ENCODE measurements at regions not wholly inside any gene's neighbourhood (a gene's known extent, or its start where the extent isn't known, plus 50 kb on each side); places are given as distances from the start of the nearest gene placed in this dataset.
"Not testable (repeated sequence)": the region's sequence is repeated elsewhere in the genome, so short reads cannot be mapped to it uniquely, and the experiment has no call there.

DNA sequence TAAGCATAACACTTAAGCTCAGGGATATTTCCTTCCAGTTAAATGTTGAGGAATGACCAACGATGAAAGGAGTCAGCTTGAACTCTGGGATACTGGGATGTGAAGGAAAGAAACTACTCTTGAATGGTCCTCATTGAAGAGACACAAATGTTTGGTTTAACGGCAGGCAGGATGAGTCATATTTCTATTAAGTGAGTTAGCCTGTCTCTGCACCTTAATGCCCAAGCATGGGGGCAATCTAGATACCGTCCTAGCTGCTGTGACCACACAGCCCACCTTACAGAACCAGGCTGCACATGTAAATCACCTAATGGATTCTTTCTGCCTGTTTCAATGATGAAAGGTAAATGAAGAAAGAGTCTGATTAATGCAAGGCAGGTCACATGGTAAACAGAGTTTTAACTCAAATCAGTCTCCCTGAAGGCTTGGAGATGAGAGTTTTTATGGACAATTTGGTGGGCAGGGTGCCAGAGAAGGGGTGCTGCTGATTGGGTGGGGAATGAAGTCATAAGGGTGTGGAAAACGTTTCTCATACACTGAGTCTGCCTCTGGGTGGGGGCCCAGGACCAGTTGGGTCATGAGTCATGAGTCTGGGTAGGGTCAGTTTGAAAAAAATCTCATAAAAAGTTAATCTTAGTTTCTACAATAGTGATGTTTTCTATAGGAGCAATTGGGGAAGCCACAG is 144.6 kb upstream of the MMADHC start:
- H3K4me3 ChIP-seq (ENCODE audit: low read depth, low read length): no peak overlapping the region
- DNase-seq (ENCODE audit: low read depth): peak; percentile 64

DNA sequence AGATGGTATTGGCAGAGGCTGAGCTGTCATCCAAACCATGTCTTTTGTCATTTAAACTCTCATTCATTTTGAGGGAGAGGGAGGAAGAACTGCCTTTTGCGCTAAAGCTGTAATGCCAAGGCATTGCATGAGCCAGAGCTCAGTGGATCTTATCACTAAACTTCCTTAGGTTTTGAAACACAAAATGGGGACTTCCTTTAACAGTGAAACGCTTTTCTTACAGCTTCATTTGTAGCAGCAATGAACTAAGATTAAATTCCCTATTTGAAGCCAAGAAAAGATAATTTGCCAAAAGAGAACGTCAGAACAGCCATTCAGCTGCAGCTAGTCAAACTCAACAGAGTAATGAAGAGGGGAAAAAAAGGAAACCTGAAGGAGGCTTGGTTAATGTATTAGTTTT is 143.5 kb upstream of the MMADHC start:
- no peak overlapping the region for H3K4me3 ChIP-seq (ENCODE audit: low read depth, low read length)
- DNase-seq (ENCODE audit: low read depth): no peak

DNA sequence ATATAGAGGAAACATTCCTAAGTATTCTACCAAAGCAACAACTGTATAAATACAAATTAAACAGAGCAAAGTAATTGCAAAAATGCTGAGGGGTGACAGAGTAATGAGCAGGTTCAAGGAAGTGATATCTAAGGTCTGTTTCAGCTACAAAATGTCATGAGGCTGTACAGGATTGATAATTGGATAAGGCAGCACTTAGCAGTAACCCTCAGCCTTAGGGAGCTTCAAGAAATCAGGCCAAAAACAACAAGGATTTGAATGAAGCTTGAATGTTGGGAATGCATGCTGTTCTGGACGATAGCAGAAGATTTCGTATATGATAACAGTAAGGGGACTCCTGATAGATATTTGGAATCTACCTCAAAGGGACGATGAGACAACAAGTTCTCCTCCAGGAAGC is 142.0 kb upstream of the MMADHC start:
- DNase-seq (ENCODE audit: low read depth): no peak
- H3K4me3 ChIP-seq (ENCODE audit: low read depth, low read length): no peak overlapping the region

DNA sequence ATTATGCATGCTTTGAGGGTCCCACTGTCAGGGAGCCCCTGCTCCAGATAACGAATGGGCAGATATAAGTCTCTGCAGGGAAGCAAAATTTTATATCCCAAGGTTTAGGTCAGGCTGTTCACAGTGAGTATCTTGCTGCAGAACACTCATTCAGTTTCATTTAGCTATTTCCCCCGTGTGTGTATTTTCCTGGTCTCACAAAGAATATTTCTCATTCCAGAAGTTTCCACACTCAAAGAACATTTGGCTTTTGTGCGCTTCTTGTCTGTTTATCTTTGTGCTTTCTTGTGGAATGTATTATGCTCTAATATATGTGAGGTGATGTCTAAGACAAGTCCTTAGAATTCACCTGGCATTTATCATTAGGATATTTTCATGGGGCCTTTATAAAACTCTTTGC is 140.4 kb upstream of the MMADHC start:
- DNase-seq (ENCODE audit: low read depth): no peak
- no peak overlapping the region for H3K4me3 ChIP-seq (ENCODE audit: low read depth, low read length)

DNA sequence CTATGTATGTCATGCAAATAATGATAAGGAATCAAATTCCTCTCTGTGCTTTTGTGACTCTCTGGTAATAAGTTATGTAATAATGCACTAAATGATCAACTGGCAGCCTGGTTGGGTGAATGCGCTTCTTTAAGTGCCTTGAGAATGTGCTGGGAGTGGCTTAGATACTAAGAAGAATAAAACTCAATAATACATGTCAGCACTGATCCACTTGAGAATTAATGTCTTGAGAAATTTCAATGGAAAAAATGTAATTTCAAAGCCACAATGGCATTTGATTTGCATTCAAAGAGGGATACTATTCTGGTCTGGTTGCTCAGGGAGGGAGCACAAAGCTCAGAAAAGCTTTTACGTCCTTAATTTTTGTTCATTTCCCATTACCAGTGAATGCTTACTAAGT is 137.7 kb upstream of the MMADHC start:
- DNase-seq (ENCODE audit: low read depth): no peak
- H3K4me3 ChIP-seq (ENCODE audit: low read depth, low read length): no peak overlapping the region

DNA sequence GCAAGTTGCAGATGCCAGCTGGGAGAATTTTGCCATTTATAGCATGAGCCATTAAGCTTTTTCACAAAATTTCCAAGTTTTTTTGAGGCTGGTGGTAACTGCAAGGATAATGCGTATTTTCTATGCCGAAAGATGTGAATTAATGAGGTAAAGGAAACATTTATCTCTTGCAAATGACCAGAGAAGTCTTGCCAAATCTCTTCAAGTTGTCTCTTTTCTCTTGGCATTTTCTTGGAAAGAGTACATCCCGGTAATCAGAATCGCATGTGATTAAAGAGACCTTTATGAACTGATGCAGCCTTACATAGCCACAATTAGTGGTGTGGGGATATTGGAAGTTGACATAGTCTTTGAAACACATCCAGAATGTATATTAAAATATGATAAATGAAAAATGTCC is 136.5 kb upstream of the MMADHC start:
- no peak overlapping the region for H3K4me3 ChIP-seq (ENCODE audit: low read depth, low read length)
- no peak for DNase-seq (ENCODE audit: low read depth)

DNA sequence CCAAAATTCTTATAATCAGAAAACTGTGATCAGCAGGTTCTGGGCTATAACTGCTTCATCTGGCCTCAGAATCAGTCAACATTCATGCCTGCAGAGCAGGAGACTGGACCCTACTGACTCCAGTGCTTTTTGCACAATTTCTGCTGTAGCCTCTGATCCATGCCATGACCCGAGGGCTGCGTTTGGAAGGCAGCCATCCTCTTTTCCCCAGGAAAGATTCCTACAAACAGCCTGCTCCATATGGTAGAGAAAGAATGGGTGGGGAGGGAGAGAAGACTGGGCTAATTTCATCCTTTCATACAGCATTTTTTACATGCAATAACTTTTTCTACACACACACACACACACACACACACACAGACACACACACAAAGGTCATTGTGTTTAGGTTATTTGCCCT is 133.0 kb upstream of the MMADHC start:
- no peak overlapping the region for H3K4me3 ChIP-seq (ENCODE audit: low read depth, low read length)
- DNase-seq (ENCODE audit: low read depth): no peak

DNA sequence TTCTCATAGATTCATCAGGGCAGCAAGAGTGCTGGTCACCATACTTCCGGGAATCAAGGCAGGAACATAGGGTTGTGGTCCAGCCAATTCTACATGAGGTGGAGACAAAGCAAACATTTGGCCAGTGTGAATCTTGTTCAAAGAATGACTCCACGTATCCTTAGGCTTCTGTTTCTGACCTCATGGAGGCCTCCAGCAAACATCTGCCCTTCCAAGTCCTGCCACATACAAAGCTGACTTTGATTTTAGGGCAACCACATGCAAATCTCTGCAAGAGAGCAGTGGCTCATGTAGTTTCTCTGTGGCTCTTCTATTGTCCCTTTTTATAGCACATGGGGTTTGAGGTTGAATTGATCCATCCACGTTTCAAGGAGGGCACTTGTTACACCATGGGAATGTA is 132.1 kb upstream of the MMADHC start:
- no peak for DNase-seq (ENCODE audit: low read depth)
- no peak overlapping the region for H3K4me3 ChIP-seq (ENCODE audit: low read depth, low read length)

DNA sequence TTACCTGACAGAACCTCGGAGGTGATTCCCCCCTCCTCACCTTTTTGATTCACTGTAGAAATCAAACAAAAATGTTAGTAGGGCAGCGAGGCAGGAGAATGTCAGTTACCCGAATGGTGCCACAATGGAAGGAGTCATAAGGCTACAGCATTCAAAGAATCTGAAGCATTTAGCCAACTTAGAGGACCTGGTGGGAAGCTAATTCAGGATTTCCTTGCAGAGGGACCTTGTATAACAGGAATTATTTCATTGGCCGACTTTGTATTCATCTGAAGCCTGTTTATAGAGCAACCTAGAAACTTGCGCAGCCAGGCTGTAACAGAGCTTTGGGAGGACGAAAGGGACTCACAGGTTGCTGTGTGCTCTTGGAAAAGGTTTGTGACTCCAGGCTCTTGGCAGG is 129.1 kb upstream of the MMADHC start:
- H3K4me3 ChIP-seq (ENCODE audit: low read depth, low read length): no peak overlapping the region
- DNase-seq (ENCODE audit: low read depth): no peak

DNA sequence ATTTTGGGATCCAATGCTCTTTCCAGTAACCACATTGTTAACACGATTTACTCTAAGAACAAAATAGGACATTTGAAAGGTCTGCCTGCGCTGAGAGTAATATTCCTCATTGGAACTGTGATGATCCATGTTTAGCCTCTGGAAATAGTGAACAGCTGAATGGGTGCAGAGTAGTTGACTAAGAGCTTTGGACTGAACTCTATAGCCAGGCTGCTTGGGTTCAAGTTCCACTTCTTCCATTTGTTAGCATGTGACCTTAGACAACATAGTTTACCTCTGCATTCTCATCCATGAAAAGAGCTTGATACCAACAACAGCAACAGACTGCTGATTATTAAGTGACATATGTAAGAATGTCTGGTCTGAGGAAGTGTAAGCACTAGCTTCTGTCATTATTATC is 128.3 kb upstream of the MMADHC start:
- H3K4me3 ChIP-seq (ENCODE audit: low read depth, low read length): no peak overlapping the region
- DNase-seq (ENCODE audit: low read depth): no peak

DNA sequence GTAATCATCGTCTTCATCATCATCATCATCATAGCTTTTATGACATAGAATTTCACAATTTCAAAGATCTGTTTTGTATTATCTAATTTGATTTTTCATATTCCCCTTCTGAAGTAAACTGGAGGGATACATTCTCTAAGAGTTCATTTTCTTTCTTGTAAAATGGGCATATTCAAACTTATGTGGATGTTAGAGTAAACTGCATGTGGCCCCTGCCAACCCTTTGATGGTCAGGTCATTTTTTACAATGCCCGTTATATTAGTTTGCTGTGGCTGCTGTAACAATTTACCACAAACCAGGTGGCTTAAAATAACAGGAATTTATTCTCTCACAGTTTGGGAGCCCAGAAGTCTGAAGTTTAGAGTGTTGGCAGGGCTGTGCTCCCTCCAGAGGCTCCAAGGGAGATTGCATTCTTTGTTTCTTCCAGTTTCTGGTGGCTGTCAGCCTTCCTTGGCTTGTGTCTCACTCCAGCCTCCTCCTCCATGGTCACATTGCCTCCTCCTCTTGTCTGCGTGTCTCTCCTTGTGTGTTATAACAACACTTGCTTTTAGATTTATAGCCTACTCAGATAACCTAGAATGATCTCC is 127.5 kb upstream of the MMADHC start:
- H3K4me3 ChIP-seq (ENCODE audit: low read depth, low read length): no peak overlapping the region
- DNase-seq (ENCODE audit: low read depth): no peak

DNA sequence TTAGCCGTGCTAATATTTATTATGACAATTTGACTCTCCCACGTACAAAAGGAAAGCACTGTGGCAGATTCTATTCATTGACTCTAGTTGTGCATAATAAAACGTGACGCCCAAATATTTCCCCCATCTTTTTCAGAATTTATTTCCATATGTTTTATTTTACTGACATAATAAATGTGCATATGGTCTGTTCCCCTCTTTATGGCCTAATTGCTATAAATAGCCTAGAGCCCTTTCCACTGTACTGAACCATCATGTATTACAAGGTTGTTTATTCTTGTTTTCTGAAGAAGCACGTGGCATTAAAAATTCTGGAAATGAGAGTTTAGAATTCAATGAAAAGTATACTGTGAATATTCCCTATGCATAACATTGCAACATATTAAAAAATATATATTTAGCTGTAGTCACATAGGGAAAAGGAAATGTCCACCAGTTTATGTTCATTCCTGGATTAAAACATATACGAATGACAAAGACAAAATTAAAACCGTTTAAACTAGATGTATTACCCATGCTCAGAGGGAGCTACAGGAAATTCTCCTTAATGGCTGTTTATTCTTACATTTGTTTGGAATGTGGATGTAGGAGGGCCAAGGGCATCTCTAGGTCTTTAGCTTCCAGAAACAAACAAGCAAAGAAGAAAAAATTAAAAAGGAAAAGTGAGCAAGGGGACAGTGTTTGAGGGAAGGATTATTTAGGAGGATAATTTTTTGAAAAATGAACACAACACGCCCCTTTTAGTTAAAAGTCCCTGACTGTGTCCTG is 122.1 kb upstream of the MMADHC start:
- H3K4me3 ChIP-seq (ENCODE audit: low read depth, low read length): no peak overlapping the region
- no peak for DNase-seq (ENCODE audit: low read depth)

DNA sequence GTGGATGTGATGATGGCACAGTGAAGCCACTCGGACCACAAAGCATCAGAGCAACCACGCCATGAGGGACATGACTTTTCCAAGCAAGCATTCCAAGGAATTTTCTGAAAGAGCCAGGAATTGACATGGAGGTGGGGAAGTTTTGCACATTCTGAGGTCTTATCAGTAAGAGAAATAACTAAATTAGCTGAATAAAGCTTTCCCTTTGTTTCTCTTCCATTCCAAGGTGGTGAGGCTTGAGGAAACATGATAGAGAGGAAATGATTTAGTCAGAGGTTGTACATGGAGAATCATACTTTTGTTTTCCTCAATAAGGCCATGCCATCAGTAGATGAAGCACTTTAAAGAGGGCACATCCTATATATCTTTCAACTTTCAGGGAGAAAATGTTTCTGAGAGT is 115.7 kb upstream of the MMADHC start:
- no peak for DNase-seq (ENCODE audit: low read depth)
- no peak overlapping the region for H3K4me3 ChIP-seq (ENCODE audit: low read depth, low read length)

DNA sequence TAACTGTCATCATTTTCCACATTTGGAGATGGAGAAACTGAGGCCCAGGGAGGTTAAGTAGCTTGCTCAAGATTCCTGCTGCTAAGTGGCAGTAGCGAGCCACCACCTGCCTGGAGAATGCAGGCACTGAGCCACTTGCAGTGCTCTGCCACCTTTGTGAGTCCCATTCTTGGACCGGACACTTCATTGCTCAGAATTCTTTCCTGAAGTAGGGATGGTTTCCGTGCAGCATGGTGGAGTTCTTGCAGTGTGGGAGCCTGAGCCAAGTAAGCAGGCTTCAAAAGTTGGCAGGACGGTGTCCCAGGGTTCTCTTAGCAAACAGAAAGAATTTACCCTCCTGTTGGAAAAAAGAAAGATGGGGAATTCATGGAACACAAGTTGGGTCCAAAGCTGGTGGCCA is 115.0 kb upstream of the MMADHC start:
- DNase-seq (ENCODE audit: low read depth): no peak
- no peak overlapping the region for H3K4me3 ChIP-seq (ENCODE audit: low read depth, low read length)

DNA sequence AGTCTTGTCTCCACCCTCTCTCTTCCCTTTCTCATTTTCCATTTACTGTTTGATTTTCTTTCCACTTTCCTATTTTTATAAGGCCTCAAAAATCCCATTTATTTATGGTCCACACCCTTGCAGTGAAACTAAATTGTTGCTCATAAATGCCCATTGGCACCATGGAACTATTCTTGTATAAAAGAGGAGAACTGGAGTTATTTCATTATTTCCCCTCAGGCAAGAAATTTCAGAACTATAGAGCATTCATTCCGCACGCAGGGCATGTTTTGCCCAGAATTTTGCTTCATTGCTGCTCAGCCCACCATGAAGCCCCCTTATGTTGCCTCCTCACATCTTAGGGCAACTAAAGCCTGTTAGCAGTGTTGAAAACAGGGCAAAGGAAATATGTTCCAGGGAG is 113.7 kb upstream of the MMADHC start:
- H3K4me3 ChIP-seq (ENCODE audit: low read depth, low read length): no peak overlapping the region
- no peak for DNase-seq (ENCODE audit: low read depth)

DNA sequence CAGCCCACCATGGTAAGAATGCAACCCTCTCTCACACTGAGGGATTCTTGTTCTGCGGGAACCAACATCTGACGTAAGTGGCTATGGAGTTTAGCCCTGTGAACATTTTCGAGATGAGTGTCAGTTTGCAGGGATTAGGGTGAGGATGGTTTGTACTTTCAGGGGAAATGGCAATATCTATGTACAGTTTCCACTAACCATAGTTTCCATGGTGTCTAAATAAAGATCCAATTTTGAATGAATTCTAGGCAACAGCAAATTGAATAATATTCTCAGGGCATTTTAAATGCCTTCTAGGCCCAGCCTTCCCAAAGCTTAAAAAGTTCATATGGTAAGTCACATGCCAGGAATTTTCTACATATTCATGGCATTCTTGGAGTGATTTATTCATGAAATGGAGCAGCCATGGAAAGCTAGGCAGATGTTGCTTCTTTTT is 105.4 kb upstream of the MMADHC start:
- DNase-seq (ENCODE audit: low read depth): peak; percentile 29
- H3K4me3 ChIP-seq (ENCODE audit: low read depth, low read length): no peak overlapping the region

DNA sequence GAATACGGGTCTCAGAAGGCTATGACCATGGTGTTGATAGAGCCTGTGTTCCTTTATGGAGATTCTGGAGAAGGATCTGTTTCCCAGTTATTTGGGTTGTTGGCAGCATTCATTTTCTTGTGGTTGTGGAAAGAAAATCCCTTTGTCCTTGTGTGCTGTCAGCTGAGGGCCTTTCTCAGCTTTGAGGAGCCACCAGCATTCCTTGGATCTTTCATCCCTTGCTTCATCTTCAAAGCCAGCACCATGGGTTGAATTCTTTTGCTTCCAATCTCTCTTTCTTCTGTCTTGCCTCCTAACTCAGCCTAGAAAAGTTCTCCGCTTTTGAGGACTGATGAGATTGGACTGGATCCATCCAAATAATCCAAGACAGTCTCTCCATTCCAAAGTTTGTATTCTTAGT is 103.2 kb upstream of the MMADHC start:
- no peak overlapping the region for H3K4me3 ChIP-seq (ENCODE audit: low read depth, low read length)
- no peak for DNase-seq (ENCODE audit: low read depth)

DNA sequence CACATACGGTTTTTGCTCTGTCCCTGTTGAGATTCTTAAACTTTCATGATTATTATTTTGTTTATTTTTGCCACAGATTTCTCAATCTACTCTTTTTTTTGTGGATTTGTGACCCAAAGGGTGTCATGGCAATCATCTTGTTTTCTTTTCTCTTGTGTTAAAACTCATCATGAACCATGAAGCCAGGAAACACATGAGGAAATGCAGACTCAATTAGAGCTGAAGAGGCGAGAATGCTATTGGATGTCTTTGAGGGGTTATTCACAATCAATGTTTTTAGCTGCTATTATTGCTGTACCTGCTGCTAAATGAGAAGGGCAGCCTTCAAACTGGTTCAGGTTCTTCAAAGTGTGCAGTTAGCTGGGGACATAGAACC is 99.5 kb upstream of the MMADHC start:
- no peak overlapping the region for H3K4me3 ChIP-seq (ENCODE audit: low read depth, low read length)
- DNase-seq (ENCODE audit: low read depth): no peak

DNA sequence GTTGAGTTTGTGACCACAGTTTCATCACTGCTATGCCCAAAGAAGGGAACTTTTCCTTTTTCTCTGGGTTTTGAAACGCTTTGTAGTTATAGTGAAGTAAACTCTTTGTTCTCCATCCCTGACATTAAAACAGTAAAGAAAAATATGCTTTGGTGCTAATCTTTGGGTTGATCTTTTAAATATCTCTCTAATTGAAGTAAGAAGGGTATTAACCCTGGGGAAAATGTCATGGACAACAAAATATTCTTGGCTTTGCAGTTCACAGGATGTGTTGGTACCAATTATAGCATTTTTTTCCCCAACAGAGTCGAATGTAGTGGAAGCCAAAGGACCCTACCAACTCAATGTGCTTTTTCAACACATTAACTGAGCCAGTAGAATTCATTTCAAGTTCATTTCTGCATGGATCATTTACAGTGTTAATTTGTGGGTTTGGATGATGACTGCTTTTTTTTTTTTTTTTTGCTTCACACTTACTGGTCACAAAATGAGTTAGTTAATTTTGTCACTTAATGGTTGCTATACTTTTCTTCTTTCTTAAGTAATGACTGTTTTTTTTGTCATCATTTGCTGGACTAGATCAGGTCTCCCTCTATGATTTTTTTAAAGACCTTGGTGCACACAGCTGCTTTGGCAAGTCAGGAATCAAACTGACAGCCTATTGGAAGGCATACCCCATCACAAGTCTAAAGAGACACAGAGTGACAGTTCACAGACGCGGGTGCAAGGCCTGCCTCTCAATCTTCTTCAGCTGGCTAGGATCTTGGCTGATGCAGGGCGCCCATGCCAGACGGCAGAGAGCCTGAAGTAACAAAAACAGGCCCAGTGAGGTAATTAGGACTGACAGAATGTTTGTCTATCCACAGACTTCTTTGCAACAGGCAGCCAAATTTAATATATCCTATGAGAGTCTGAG is 98.8 kb upstream of the MMADHC start:
- DNase-seq (ENCODE audit: low read depth): peak; percentile 25
- H3K4me3 ChIP-seq (ENCODE audit: low read depth, low read length): no peak overlapping the region

DNA sequence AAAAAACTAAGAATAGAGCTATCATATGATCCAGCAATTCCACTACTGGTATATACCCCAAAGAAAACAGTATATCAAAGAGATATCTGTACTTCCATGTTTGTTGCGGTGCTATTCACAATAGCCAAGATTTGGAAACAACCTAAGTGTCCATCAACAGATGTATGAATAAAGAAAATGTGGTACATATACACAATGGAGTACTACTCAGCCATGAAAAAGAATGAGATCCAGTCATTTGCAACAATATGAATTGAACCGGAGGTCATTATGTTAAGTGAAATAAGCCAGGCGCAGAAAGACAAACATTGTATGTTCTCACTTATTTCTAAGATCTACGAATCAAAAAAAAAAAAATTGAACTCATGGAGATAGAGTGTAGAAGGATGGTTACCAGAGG is 97.8 kb upstream of the MMADHC start:
- H3K4me3 ChIP-seq (ENCODE audit: low read depth, low read length); DNase-seq (ENCODE audit: low read depth): not testable (repeated sequence)

Data from skeletal muscle cell (primary cell).